NCI-H146 treated with DMSO at 0.1 percent for 48 hours (cell line): ENCODE measurements at regions not wholly inside any gene's neighbourhood (a gene's known extent, or its start where the extent isn't known, plus 50 kb on each side); places are given as distances from the start of the nearest gene placed in this dataset.
"Not testable (repeated sequence)": the region's sequence is repeated elsewhere in the genome, so short reads cannot be mapped to it uniquely, and the experiment has no call there.

Experiments
- DNase-seq: peaks from one replicate; lab custom pipeline; 2025; ENCODE audit not compliant: unreplicated experiment; lab: John Stamatoyannopoulos, UW

DNA sequence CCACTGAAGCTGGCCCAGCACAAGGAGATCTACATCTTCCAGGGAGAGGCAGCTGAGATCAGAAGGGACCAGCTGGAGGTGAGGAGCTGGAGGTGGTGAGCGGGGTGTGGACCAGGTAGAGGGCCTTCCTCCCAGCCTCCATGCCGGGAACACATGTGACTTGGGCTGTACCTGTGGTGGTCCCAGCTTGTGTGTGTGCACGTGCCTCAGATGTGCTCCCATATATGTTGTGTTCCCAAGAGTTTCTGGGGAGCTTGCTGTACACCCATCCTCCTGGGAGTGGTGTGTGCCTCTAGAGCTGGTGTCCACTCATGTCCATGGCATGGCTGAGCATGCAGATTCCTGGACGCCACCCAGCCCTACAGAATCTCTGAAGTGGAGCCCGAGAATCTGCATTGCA lies 183.7 kb upstream of the AKAP13 start:
- DNase-seq: not testable (repeated sequence)

- not testable (repeated sequence) for DNase-seq
Measured at GRCh38 chr15:85197582-85197981, 182.8 kb upstream of the AKAP13 start.

- not testable (repeated sequence) for DNase-seq
Measured at GRCh38 chr15:85198432-85198831, 182.0 kb upstream of the AKAP13 start.

- not testable (repeated sequence) for DNase-seq
Measured at GRCh38 chr15:85200215-85200614, 180.2 kb upstream of the AKAP13 start.

GRCh38 chr15:85201118-85201793 lies 179.1 kb upstream of the AKAP13 start:
- not testable (repeated sequence) for DNase-seq

GRCh38 chr15:85204481-85204880 lies 175.9 kb upstream of the AKAP13 start:
- not testable (repeated sequence) for DNase-seq

GRCh38 chr15:85233791-85234325 lies 146.5 kb upstream of the AKAP13 start:
- not testable (repeated sequence) for DNase-seq

DNA sequence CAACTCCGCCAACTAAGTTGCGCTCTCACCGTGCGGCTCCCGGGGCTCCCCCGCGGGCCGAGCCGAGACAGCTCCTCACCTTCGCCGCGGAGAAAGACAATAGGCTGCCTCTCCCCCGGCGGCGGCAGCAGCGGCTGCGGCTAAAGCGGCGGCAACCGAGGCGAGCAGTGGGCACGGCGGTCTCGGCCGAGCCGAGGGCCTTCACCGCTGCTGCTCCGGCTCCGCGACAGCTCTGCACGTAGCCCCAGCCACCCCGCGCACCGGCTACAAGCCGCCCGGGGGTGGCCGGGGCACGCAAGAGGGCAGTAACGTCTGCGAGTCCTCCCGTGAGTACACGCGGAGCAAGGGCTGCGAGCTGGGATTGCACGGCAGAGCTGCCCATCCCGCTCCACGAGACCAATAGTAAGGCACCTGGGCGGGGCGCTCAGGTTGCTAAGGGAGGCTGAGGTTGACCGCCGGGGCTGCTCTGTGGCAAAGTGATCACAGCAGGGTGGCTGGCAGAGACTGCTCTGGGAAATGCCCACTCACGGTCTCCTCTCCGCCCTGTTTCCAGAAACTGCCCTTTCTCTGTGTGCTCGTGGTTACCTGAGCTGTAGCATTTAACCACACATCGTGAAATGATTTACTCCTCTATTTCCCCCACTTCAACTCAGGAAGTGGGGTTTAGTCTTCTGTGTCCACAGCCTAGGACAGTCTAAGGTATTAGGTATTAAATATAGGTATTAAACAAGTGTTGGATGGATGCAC lies 145.8 kb upstream of the AKAP13 start:
- DNase-seq: not testable (repeated sequence)

DNA sequence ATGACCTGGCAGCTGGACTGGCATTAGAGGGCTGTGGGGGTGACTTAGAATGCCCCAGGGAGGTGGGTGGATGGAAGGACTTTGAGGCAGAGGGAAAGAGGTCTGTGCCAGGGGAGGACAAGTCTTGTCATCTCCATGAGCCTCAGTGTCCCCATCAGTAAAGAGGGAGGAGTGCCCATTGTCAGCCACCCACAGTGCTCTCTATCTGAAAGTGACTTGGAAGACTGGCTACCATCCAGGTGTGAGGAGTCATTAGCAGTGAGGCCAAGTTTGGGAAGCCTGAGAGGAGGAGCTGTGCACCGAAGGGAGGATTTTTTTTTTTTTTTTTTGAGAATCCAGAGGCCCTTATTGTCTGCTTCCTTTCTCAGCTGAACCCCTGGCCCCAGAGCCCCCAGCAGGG lies 136.3 kb upstream of the AKAP13 start:
- not testable (repeated sequence) for DNase-seq

GRCh38 chr15:85250938-85251542 lies 129.4 kb upstream of the AKAP13 start:
- DNase-seq: not testable (repeated sequence)

DNA sequence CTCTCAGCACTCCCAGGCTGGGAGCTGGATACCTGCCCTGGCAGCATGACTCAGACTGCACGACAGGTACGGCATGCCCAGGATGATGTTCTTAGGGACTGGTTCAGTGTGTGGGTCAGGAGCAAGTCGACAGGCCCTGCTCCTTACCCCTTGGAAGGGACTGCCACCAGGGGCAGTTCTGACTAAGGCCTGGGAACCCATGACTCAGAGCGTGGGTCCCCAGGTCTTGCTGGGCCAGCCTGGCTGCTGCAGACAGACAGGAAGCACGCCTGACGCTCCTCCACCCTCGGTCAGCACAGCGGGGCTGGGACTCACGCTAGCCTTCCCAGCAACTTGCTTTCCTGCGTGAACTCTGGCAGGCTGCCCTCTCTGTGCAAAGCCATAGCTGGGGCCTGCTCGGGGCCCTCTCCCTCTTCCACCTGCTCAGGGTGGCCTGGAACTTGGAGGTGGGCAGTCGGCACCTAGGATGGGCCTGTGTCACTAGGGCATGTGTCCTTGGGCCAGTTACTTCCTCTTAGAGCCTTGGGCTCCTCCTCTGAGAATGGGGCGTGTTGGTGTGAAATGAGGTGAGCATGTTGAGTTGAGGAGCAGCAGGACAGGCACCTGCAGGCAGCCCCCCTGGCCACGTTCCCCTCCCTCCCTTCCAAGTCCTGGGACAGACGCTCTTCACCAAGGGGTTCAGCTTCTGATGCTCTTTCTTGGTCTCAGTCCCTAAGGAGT lies 127.0 kb upstream of the AKAP13 start:
- DNase-seq: not testable (repeated sequence)

- not testable (repeated sequence) for DNase-seq
Measured at GRCh38 chr15:85254961-85255360, 125.4 kb upstream of the AKAP13 start.

DNA sequence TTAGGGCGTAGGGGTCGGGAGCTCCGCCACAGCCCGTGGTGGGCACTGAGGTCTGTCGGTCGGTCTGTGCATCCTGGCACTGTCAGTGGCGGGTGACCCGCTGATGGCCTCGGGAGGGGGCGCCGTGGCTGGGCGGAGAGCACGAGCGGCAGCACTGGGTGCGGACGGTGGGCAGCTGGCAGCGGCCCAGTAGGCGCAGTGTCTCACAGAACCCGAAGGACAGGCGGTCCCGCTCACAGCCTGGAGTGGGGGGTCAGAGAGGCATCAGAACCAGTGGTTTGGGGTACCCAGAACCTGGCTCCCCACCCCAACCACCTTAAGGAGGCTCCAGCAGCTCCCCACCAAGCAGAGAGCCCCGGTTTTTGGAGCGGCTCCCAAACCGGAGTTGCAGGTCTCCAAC lies 124.9 kb upstream of the AKAP13 start:
- not testable (repeated sequence) for DNase-seq

DNA sequence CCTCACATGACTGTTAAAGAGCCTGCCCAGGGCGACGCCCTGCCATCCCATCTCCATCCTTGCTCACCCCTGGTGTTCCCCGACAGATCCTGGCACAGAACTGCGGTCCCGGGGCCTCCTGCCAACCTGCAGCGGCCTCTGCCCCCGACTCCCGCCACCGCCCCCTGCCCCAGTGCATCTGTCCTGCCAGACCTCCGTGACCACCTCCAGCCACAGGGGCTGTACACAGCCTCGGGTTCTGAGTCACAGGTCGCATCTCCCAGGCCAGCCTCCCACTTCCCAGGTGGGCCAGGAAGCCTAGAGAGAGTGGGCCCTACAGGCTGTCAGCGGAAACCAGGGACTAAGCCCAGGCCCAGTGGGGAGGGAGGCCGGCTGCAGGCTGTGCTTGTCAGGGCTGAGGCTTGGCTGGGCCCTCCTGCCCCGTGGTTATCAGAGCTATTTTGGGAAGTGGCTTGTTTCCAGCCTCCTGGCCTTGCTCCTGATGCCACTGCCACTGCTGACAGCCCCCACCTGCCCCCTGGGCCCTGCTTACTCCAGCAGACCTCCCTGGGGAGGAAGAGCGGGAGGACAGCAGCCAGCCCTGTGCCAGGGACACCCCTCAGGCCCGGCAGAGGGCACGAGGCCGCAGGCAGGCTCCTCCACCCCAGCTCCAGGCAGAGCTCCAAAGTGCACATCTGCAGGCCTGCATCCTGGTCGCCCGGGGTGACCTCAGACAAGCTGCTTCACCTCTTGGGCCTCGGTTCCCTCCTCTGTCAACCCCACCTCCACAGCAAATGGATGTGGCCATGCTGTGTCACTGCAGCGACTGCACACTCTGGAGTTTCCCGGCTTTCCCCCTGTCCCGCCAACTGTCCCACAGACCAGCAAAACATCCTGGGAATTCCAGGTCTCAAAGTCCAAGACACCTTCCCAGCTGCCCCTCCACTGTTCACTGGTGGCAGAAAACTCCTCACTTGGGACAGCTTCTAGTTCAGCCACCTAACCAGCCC lies 124.1 kb upstream of the AKAP13 start:
- DNase-seq: not testable (repeated sequence)

DNA sequence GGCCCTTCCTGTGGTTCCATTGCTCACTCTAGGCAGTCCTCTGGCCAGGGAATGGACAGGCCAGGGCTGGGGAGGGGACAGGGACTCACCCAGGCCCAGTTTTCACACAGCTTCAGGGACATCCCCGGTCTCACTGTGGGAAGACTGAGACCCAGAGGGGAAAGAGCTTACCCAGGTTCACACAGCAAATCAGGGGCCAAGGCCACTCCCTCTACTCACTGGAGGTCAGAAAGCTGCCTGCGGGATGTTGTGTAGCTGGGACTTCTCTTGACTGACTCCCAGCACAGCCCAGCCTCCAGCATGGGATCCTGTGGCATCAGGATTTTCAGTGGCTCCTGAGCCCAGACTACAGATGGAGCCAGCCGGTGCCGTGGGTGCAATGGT lies 122.3 kb upstream of the AKAP13 start:
- DNase-seq: not testable (repeated sequence)

DNA sequence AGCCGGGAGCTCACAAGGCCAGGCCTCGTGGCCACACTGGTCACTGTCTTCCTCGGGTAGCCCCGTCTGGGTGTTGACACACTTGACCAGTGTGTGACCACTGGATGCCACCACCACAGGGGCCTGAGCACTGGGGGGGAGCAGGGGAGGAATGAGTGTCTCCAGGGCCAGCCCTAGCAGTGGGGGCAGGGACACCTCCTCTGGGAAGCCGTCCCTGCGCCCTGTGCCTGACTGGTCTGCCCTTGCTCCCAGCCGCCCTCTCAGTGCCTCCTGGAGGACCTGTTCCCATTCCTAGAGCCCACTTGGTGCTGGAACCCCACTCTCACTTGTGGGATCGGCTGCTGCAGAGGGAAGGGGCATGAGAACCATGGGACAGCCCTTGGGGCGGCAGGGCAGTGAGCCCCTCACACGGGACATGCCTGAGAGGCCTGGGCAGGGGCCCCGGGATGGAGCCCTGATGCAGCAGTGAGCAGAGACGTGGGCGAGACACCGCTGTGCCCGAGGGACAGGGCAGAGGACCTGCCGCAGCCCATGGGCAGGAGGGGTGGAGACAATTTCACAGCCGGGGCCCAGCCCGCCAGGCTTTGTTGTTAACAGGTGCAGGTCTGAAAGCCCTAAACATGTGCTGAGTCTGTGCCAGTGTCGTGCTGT lies 121.7 kb upstream of the AKAP13 start:
- not testable (repeated sequence) for DNase-seq

- not testable (repeated sequence) for DNase-seq
Measured at GRCh38 chr15:85260526-85260925, 119.9 kb upstream of the AKAP13 start.

DNA sequence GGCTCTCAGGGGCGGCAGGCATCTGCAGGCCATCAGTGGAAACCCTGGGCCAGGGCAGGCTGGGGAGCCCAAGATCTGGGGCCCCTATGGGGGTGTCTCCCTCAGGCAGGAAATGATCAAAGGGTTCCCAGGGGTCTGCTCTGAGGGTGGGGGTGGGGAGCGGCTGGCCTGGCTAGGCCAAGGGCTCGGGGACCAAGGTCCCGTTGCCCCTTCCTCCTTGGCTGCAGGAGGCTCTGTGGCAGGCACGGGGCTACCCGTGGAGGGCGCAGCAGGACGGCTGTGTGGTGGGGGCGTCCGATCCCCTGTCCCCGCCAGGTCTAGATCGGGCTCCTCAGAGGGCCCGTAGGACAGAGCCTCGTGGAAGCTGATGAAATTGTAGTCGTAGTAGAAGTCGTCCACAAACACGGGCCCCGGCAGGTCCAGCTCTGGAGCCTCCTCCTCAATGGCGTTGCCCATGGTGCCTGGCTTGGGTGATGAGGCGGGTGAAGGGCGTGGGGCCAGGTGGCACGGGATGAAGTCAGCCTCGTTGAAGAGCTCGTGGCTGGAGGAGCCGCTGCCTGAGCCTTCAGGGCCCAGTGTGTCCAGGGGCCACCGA lies 117.8 kb upstream of the AKAP13 start:
- DNase-seq: not testable (repeated sequence)
